ENCODE measurements at regions not wholly inside any gene's neighbourhood (a gene's known extent, or its start where the extent isn't known, plus 50 kb on each side); places are given as distances from the start of the nearest gene placed in this dataset.

DNA sequence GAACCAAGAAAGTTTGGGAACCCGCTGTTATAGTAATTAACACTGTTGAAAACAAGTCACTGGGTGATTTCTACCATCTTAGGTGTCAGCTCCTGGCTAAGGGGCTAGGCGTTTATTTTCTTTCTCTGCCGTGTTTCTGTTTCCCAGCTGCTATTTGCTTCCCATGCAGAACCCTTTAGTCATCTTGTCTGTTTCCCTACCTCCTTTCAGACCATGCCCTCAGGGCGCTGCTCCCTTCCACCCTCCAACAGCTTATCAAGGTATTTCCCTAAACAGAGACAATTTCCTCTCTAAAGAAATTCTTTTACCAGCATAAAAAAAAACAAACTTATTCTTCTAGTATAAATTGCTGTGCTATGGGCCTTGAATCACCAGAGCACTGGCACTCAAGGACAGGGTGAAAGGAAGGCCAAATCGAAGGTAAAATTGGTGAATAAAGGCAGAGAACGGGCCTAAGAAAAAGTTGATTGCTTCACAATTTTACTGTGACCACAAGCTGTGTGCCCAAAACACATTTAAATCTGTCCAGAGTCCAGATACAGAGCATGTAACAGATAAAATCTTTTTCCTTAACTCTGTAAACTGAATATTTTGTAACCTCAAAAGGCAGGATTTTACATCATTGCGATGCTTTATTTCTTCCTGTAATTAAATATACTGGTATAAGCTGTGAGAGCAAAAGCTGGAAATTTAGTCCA, 319.2 kb downstream of the ZNF621 start:
- Histone ChIP-seq H3K4me3 (ENCODE audit: low read depth, low read length) (no peak overlapping the region), H3K27me3 (ENCODE audit: insufficient read depth, low read depth, severe bottlenecking) (no peaks in the 10 kb centered on the region), H3K9me3 (ENCODE audit: severe bottlenecking) (no peaks in the 10 kb centered on the region), H3K36me3 (no peaks in the 10 kb centered on the region), H3K27ac (no peak overlapping the region)
- no peak for DNase-seq
- TF ChIP-seq, protein P1, sequence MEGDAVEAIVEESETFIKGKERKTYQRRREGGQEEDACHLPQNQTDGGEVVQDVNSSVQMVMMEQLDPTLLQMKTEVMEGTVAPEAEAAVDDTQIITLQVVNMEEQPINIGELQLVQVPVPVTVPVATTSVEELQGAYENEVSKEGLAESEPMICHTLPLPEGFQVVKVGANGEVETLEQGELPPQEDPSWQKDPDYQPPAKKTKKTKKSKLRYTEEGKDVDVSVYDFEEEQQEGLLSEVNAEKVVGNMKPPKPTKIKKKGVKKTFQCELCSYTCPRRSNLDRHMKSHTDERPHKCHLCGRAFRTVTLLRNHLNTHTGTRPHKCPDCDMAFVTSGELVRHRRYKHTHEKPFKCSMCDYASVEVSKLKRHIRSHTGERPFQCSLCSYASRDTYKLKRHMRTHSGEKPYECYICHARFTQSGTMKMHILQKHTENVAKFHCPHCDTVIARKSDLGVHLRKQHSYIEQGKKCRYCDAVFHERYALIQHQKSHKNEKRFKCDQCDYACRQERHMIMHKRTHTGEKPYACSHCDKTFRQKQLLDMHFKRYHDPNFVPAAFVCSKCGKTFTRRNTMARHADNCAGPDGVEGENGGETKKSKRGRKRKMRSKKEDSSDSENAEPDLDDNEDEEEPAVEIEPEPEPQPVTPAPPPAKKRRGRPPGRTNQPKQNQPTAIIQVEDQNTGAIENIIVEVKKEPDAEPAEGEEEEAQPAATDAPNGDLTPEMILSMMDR (IDR thresholded peaks at IDR 0.05; ENCODE audit: low read depth, low read length) = no peak

DNA sequence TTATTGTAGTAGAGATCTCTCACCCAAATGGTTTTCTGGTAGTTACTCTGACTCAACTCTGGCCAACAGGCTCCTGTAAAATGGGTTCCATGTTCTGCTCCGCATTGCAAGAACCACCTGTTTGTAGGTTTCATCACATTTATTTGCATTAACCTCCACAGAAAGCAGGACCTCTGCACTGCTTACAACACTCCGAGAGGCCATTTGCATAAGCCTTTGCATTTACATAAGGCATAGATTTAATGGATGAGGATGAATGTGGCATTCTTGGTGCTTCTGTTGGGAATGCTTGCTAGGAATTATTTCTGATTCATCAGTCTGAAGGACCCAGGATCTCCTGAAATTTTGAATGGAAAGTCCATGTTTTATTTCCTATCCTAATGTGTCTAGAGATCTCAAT, 320.1 kb downstream of the ZNF621 start:
- TF ChIP-seq, protein P1 (IDR thresholded peaks at IDR 0.05; ENCODE audit: low read depth, low read length) = no peak
- no peak for DNase-seq
- Histone ChIP-seq H3K9me3 (ENCODE audit: severe bottlenecking) (no peaks in the 10 kb centered on the region), H3K4me3 (ENCODE audit: low read depth, low read length) (no peak overlapping the region), H3K27ac (no peak overlapping the region), H3K27me3 (ENCODE audit: insufficient read depth, low read depth, severe bottlenecking) (no peaks in the 10 kb centered on the region), H3K36me3 (no peaks in the 10 kb centered on the region)

DNA sequence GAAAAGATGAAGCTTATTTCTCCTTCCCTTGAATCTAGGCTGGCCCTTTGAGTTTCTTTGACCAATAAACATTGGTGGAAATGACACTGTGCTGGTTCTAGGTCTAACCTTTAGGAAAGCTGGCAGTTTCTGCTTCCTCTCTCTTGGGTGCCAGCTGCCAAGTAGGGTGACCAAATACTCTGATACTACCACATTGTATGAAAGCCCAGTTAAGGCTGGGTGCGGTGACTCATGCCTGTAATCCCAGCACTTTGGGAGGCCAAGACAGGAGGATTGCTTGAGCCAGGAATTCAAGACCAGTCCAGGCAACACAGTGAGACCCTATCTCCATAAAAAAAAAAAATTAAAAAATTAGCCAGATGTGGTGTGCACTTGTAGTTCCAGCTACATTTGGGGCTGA, 320.7 kb downstream of the ZNF621 start:
- no peak for DNase-seq
- Histone ChIP-seq H3K9me3 (ENCODE audit: severe bottlenecking) (no peaks in the 10 kb centered on the region), H3K27ac (no peak overlapping the region), H3K27me3 (ENCODE audit: insufficient read depth, low read depth, severe bottlenecking) (no peaks in the 10 kb centered on the region), H3K36me3 (no peaks in the 10 kb centered on the region), H3K4me3 (ENCODE audit: low read depth, low read length) (no peak overlapping the region)
- TF ChIP-seq, protein P1 (IDR thresholded peaks at IDR 0.05; ENCODE audit: low read depth, low read length) = no peak

DNA sequence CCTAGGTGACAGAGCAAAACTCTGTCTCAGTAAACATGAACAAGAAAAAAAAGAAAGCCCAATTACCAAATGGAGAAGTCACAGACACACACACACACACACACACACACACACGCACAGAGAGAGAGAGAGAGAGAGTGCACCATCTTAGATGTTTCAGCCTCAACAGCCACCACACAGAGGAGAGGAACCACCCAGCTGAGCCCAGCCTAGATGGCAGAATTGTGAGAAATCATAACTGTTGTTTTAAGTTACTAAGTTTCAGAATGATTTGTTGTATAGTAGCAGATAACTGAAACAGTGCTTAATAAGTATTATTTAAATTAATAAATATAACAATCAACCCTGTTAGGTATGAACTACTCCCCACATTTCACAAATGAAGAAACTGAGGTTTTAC, 321.2 kb downstream of the ZNF621 start:
- Histone ChIP-seq H3K36me3 (no peaks in the 10 kb centered on the region), H3K27me3 (ENCODE audit: insufficient read depth, low read depth, severe bottlenecking) (no peaks in the 10 kb centered on the region), H3K9me3 (ENCODE audit: severe bottlenecking) (no peaks in the 10 kb centered on the region), H3K27ac (no peak overlapping the region), H3K4me3 (ENCODE audit: low read depth, low read length) (no peak overlapping the region)
- TF ChIP-seq, protein P1 (IDR thresholded peaks at IDR 0.05; ENCODE audit: low read depth, low read length) = no peak
- no peak for DNase-seq

DNA sequence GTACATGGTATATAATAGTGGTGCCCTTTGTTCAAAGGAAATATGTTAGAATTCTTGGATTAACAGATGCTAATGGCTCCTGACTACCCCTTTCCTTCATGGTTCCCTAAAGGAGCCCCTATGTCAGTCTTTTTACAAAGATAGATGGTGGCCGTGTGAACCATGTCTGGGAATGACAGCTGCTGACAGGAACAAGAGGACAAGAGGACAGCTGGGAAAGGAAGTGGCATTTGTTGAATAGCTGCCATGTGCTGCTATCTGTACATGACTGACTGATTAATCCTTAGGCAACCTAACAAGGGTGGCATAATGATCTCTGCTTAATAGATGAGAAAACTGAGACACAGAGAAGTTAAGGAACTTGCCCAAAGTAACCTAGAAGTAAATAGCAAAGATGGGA, 321.7 kb downstream of the ZNF621 start:
- H3K36me3 ChIP-seq = no peaks in the 10 kb centered on the region

More for the DNA sequence above, 321.7 kb downstream of the ZNF621 start:
- H3K9me3 ChIP-seq (ENCODE audit: severe bottlenecking) = no peaks in the 10 kb centered on the region
- H3K4me3 ChIP-seq (ENCODE audit: low read depth, low read length) = no peak overlapping the region
- no peaks in the 10 kb centered on the region for H3K27me3 ChIP-seq (ENCODE audit: insufficient read depth, low read depth, severe bottlenecking)
- no peak for DNase-seq
- TF ChIP-seq, protein P1 (IDR thresholded peaks at IDR 0.05; ENCODE audit: low read depth, low read length) = no peak
- no peak overlapping the region for H3K27ac ChIP-seq
